HuH-7 (cell line): ENCODE measurements at regions not wholly inside any gene's neighbourhood (a gene's known extent, or its start where the extent isn't known, plus 50 kb on each side); places are given as distances from the start of the nearest gene placed in this dataset.

Experiments
- DNase-seq: peaks from one replicate; pipeline ENCODE4 v3.0.0; 2011; ENCODE audit warnings: low spot score

DNA sequence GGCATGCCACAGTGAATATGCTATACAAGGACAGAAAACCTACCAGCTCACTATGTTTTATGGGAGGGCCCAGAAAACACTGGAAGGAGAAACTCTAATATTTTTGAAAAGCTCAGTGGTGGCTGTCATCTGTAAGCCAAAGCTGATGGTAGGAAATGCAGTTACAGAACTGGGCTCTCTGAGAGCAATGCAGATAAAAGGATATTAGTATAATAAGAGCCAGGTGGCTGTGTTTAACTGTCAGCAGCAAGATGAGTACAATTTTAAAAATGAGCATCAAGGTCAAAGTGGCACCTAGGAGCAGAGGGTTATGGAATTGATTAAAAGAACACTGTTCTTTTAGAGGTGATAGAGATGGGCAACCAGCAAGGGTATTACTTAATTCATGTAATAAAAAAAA is 345.0 kb downstream of the NDFIP2 start:
- no peak for DNase-seq

- no peak for DNase-seq
Observed at GRCh38 chr13:79815041-79815440, 334.1 kb downstream of the NDFIP2 start.

- DNase-seq = no peak
Observed at GRCh38 chr13:79812070-79812850, 331.3 kb downstream of the NDFIP2 start.

DNA sequence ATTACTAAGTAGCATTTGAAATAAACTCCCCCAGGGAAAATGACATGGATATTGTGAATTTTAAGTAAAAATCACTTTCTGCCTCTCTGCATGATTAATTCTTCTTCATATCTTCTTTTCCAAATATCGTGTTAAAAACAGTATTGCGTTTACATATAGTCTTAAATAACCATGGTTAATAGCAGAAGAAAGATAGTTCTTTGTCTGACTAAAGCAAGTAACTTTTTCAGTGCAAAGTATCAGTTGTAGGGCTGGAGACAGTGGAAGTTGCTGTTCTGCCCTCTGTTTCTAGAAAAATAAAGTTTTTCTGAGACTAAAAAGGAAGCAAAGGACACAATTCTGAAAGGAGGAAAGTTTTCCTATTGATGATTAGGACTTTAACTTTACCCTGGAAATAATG is 330.2 kb downstream of the NDFIP2 start:
- no peak for DNase-seq

DNA sequence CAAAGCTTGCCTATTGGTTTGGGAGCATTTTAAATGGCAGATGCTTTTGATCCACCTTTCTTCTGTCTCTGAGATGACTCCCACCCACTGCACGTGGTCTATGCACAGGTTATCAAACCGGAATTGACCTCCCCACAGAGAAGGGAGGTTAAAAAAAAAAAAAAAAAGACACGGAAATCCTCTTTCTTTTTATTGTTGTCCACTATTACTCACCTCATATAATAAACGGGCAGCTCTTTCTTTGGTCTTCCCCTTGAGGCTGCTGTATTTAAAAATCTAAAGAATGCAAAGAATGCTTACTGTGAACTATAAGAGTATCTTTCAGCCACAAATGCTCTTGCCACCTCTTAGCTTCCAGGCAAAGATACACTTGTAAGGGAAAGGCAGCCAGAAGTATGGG is 329.7 kb downstream of the NDFIP2 start:
- no peak for DNase-seq

DNA sequence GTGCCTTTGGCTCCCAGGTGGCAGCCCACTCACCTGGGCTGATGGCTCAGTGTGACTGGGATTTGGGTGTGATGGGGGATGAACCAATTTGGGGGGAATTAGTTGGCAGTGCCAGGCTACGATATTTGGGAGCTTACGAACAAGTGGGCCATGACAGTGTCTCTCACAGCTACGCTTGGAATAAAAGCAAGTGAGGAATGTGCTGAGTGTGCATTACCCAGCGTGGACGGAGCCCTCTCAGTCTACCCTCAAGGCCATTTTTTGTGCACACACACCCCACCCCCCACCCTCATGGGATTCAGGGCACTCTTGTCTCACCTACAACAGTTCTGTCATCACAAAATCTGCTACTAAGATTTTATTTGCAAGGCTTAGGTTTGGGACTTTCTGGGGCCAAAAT is 329.1 kb downstream of the NDFIP2 start:
- no peak for DNase-seq

GRCh38 chr13:79808475-79808874 is 327.5 kb downstream of the NDFIP2 start:
- DNase-seq = no peak

GRCh38 chr13:79807554-79807953 is 326.6 kb downstream of the NDFIP2 start:
- DNase-seq = no peak

DNA sequence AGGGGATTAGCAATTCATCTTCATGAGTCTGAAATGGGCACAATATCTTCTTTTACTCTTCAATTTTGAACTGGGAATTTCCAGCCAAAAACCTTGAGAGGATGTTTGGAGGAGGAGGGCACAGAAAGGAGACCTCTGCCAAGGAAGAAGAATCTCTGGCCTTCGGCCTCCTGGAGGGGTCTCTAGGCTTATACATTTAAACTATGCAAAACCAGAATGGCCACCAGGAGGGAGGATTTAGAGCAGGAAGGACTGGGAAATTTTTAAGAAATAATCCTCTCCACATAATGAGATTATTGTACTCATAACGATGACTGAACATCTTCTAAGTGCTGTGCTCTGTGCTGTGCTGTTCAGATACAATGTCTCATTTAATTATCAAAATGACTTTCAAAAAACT is 325.9 kb downstream of the NDFIP2 start:
- no peak for DNase-seq

DNA sequence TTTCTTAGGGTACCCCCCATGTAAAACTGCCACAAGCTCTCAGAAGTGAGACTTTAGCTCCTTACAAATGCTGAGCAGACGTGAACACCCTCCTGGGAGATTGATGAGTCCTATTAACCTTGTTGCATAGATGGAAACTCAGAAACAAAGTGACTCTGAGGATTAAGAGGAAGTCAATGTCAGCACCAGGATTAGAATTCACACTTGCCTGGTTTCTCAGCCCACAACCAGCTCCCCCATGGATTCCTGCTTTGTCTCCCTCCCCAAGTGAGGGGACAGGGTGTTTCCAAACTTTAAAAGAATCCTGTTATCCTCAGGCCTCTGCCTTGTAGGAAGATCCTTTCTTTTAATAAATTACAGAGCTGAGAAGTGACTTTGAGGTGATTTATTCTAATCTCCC is 324.4 kb downstream of the NDFIP2 start:
- DNase-seq = no peak

- no peak for DNase-seq
Observed at GRCh38 chr13:79803989-79804388, 323.0 kb downstream of the NDFIP2 start.

GRCh38 chr13:79803296-79803695 is 322.3 kb downstream of the NDFIP2 start:
- no peak for DNase-seq

- DNase-seq = no peak
Observed at GRCh38 chr13:79802389-79803085, 321.6 kb downstream of the NDFIP2 start.

- DNase-seq = no peak
Observed at GRCh38 chr13:79799059-79799867, 318.3 kb downstream of the NDFIP2 start.

- DNase-seq = no peak
Observed at GRCh38 chr13:79796136-79796535, 315.2 kb downstream of the NDFIP2 start.

DNA sequence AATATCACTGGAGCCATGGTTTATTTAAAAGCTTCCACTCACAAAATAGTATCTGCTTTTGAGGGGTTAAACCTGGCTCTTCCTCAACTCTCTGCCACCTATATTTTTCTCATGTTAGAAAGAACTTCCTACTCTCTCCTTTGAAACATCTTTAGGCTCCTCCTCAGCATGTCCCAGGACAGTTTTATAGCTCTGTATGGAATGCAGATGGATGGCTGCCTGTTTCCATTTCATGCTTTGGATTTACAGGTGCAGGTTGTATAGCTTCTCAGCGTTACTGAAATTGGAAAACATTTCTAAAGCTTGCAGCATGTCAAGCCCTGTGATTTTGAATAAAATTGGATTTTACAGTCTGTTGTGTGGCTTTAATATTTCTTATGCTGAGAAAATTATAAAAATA is 314.0 kb downstream of the NDFIP2 start:
- DNase-seq = no peak

DNA sequence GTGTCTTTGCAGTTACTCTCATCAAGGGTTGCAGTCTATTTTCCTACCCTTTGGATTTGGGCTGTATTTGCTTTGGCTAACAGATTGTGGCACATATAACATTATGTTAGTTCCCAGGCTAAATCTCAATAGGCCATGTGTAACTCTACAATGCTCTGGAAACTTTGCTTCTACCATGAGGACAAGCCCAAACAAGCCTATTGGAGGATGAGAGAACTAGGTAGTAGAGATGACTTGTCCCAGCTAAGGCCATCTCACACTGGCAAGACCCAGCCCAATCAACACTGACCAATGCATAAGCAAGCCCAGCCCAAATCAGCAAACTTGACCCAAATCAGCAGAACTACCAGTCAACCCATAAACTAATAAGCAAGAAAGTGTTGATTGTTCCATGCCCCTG is 311.8 kb downstream of the NDFIP2 start:
- DNase-seq = no peak

DNA sequence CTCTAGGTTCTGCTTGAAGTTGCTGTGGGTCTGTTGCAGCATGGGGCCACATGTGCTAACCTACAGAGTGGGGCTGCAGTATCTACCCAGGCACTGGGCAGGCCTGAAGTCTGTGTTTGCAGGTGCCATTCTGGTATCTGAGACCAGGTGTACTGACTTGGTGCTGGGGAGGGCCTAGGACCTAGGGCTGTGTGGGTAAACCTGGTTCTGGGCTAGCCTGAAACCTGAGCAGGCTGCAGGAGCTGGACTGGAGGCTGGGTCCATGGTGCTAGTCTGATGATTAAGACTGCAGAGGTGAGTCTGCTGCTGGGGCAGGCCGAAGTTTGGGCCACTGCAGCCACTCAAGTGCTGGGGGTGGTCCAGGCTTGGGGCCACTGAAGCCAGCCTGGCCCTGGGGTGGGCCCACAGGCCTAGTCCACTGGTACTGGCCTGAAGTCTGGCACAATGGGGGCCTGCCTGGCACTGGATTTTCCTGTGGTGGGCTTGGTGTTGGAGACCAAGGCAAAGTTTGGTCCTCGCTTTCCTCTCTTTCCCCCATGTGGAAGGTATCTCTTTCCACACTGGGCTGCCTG is 310.6 kb downstream of the NDFIP2 start:
- no peak for DNase-seq

GRCh38 chr13:79786176-79786575 is 305.2 kb downstream of the NDFIP2 start:
- DNase-seq = no peak

GRCh38 chr13:79782541-79783205 is 301.7 kb downstream of the NDFIP2 start:
- peak; percentile 28 for DNase-seq

GRCh38 chr13:79781829-79782540 is 301.0 kb downstream of the NDFIP2 start:
- no peak for DNase-seq
